ENCODE measurements at regions not wholly inside any gene's neighbourhood (a gene's known extent, or its start where the extent isn't known, plus 50 kb on each side); places are given as distances from the start of the nearest gene placed in this dataset.

GRCh38 chr4:141314627-141315026, 93.9 kb downstream of the ZNF330 start:
- Mint-ChIP-seq H3K4me1 (ENCODE audit: low read depth, unreplicated experiment) (peaks cover under 1% of the 10 kb centered on the region), H3K27ac (ENCODE audit: unreplicated experiment) (no peak overlapping the region), H3K36me3 (ENCODE audit: insufficient read depth, unreplicated experiment) (peaks cover 57% of the 10 kb centered on the region), H3K9me3 (ENCODE audit: low read depth, unreplicated experiment) (no peaks in the 10 kb centered on the region), H3K27me3 (ENCODE audit: unreplicated experiment) (no peaks in the 10 kb centered on the region), H3K4me3 (ENCODE audit: low read depth, unreplicated experiment) (no peak overlapping the region)
- TF ChIP-seq CTCF (IDR thresholded peaks at IDR 0.05; ENCODE audit: unreplicated experiment) = no peak
- no TSS peak for BruUV-seq (replicated peaks)
- no peak for DNase-seq
- intact Hi-C loops (cut with micrococcal nuclease; ENCODE audit: unreplicated experiment) = no loop called here
- CTCF ChIA-PET = no interaction called here

GRCh38 chr4:141328560-141329173, 108.0 kb downstream of the ZNF330 start:
- H3K36me3 Mint-ChIP-seq (ENCODE audit: insufficient read depth, unreplicated experiment) = peaks cover 88% of the 10 kb centered on the region
- peak overlapping the region; percentile 95 for H3K27ac Mint-ChIP-seq (ENCODE audit: unreplicated experiment)
- DNase-seq = no peak
- H3K4me1 Mint-ChIP-seq (ENCODE audit: low read depth, unreplicated experiment) = peaks cover 13% of the 10 kb centered on the region
- BruUV-seq (replicated peaks) = no TSS peak
- no peaks in the 10 kb centered on the region for H3K27me3 Mint-ChIP-seq (ENCODE audit: unreplicated experiment)
- H3K4me3 Mint-ChIP-seq (ENCODE audit: low read depth, unreplicated experiment) = peak overlapping the region; percentile 85
- intact Hi-C loops (cut with micrococcal nuclease; ENCODE audit: unreplicated experiment) = no loop called here
- CTCF ChIA-PET = no interaction called here
- TF ChIP-seq CTCF (IDR thresholded peaks at IDR 0.05; ENCODE audit: unreplicated experiment) = no peak
- H3K9me3 Mint-ChIP-seq (ENCODE audit: low read depth, unreplicated experiment) = no peaks in the 10 kb centered on the region

GRCh38 chr4:141329174-141329569, 108.5 kb downstream of the ZNF330 start:
- CTCF ChIA-PET = no interaction called here
- TSS peak; percentile 15 for BruUV-seq (replicated peaks)
- DNase-seq = no peak
- peak overlapping the region; percentile 95 for H3K27ac Mint-ChIP-seq (ENCODE audit: unreplicated experiment)
- H3K9me3 Mint-ChIP-seq (ENCODE audit: low read depth, unreplicated experiment) = no peaks in the 10 kb centered on the region
- no peaks in the 10 kb centered on the region for H3K27me3 Mint-ChIP-seq (ENCODE audit: unreplicated experiment)
- no peak for TF ChIP-seq CTCF (IDR thresholded peaks at IDR 0.05; ENCODE audit: unreplicated experiment)
- peaks cover 86% of the 10 kb centered on the region for H3K36me3 Mint-ChIP-seq (ENCODE audit: insufficient read depth, unreplicated experiment)
- peaks cover 13% of the 10 kb centered on the region for H3K4me1 Mint-ChIP-seq (ENCODE audit: low read depth, unreplicated experiment)
- H3K4me3 Mint-ChIP-seq (ENCODE audit: low read depth, unreplicated experiment) = peak overlapping the region; percentile 85
- intact Hi-C loops (cut with micrococcal nuclease; ENCODE audit: unreplicated experiment) = no loop called here

GRCh38 chr4:141330616-141331015, 109.9 kb downstream of the ZNF330 start:
- Mint-ChIP-seq H3K9me3 (ENCODE audit: low read depth, unreplicated experiment) (no peaks in the 10 kb centered on the region), H3K27me3 (ENCODE audit: unreplicated experiment) (no peaks in the 10 kb centered on the region), H3K4me3 (ENCODE audit: low read depth, unreplicated experiment) (peak overlapping the region; percentile 85), H3K36me3 (ENCODE audit: insufficient read depth, unreplicated experiment) (peaks cover 74% of the 10 kb centered on the region), H3K27ac (ENCODE audit: unreplicated experiment) (peak overlapping the region; percentile 33), H3K4me1 (ENCODE audit: low read depth, unreplicated experiment) (peaks cover 13% of the 10 kb centered on the region)
- intact Hi-C loops (cut with micrococcal nuclease; ENCODE audit: unreplicated experiment) = loop anchor here (5.0 kb wide), 1 partner anchor 522 kb away; no protein-coding TSS in a partner anchor
- no peak for TF ChIP-seq CTCF (IDR thresholded peaks at IDR 0.05; ENCODE audit: unreplicated experiment)
- no TSS peak for BruUV-seq (replicated peaks)
- CTCF ChIA-PET = no interaction called here
- DNase-seq = no peak

Data from Calu3 (cell line).